Neuronal stem cell (in vitro differentiated cells): ENCODE measurements at regions not wholly inside any gene's neighbourhood (a gene's known extent, or its start where the extent isn't known, plus 50 kb on each side); places are given as distances from the start of the nearest gene placed in this dataset.

Source experiments
- DNase-seq: peaks from one replicate; pipeline ENCODE4 v3.0.0-alpha.2; 2013; ENCODE audit warnings: low spot score
- H2AFZ ChIP-seq: one replicate; pipeline ENCODE4 v1.6.1; 2013; ENCODE audit warnings: mild to moderate bottlenecking, low read length, inconsistent platforms
- H2AK5ac ChIP-seq: 2 replicates; pipeline ENCODE4 v1.6.1; 2013; ENCODE audit warnings: low read depth, mild to moderate bottlenecking, inconsistent platforms, low read length, moderate library complexity, mixed read lengths
- H2BK120ac ChIP-seq: 2 replicates; pipeline ENCODE4 v1.6.1; 2013; ENCODE audit warnings: low read depth, mild to moderate bottlenecking, inconsistent platforms, low read length, moderate library complexity, mixed read lengths
- H2BK12ac ChIP-seq: one replicate; pipeline ENCODE4 v1.6.1; 2013; ENCODE audit warnings: low read length, inconsistent platforms
- H2BK15ac ChIP-seq: 2 replicates; pipeline ENCODE4 v1.6.1; 2013; ENCODE audit warnings: mild to moderate bottlenecking, low read length, inconsistent platforms, mixed read lengths
- H2BK5ac ChIP-seq: one replicate; pipeline ENCODE4 v1.6.1; 2013; ENCODE audit warnings: inconsistent platforms, mild to moderate bottlenecking, low read length, moderate library complexity
- H3K14ac ChIP-seq: one replicate; pipeline ENCODE4 v1.6.1; 2013; ENCODE audit warnings: low read length, inconsistent platforms
- H3K18ac ChIP-seq: 2 replicates; pipeline ENCODE4 v1.6.1; 2013; ENCODE audit warnings: low read length, inconsistent platforms
- H3K23ac ChIP-seq: 2 replicates; pipeline ENCODE4 v1.6.1; 2013; ENCODE audit warnings: low read depth, mild to moderate bottlenecking, mixed read lengths, low read length, inconsistent platforms; ENCODE audit not compliant: poor library complexity
- H3K27ac ChIP-seq: replicated peaks from 3 replicates; pipeline ENCODE4 v1.5.1; 2013; ENCODE audit warnings: low read length, inconsistent platforms
- H3K27me3 ChIP-seq, 3 experiments: 2 replicates each; pipeline ENCODE4 v1.6.1; 2013; ENCODE audit warnings: low read length in 3 of 3, mild to moderate bottlenecking in 2 of 3, inconsistent platforms in 1 of 3, low read depth in 1 of 3, mixed read lengths in 1 of 3, moderate library complexity in 1 of 3; ENCODE audit not compliant: control insufficient read depth in 3 of 3, insufficient read depth in 3 of 3
- H3K36me3 ChIP-seq, 2 donors: replicated peaks in 1 of 2; 2 replicates each; pipeline ENCODE4 v1.6.1; 2013; ENCODE audit warnings: low read length in 2 of 2; ENCODE audit not compliant: control insufficient read depth in 2 of 2, insufficient read depth in 2 of 2
- H3K4ac ChIP-seq: 2 replicates; pipeline ENCODE4 v1.6.1; 2013; ENCODE audit warnings: inconsistent platforms, mild to moderate bottlenecking, low read length, moderate library complexity
- H3K4me1 ChIP-seq, 2 donors: 1 replicate in 1 of 2; 2 replicates in 1 of 2; pipeline ENCODE4 v1.6.1; 2013; ENCODE audit warnings: low read length in 2 of 2, low read depth in 1 of 2; ENCODE audit not compliant: control insufficient read depth in 2 of 2, insufficient read depth in 1 of 2
- H3K4me2 ChIP-seq: one replicate; pipeline ENCODE4 v1.6.1; 2013; ENCODE audit warnings: mild to moderate bottlenecking, low read length, inconsistent platforms; ENCODE audit not compliant: insufficient read depth, poor library complexity, severe bottlenecking
- H3K4me3 ChIP-seq, 2 donors: 2 replicates each; pipeline ENCODE4 v1.5.1; 2013; ENCODE audit warnings: low read length in 2 of 2, mild to moderate bottlenecking in 2 of 2, inconsistent platforms in 1 of 2, moderate library complexity in 1 of 2
- H3K79me1 ChIP-seq: one replicate; pipeline ENCODE4 v1.6.1; 2013; ENCODE audit warnings: low read depth, mild to moderate bottlenecking, inconsistent platforms, low read length, moderate library complexity
- H3K9ac ChIP-seq: one replicate; pipeline ENCODE4 v1.6.1; 2013; ENCODE audit warnings: mild to moderate bottlenecking, low read depth, low read length, inconsistent platforms; ENCODE audit not compliant: poor library complexity
- H3K9me3 ChIP-seq, 2 donors: replicated peaks in 1 of 2; 2 replicates each; pipeline versions ENCODE3 to v1.6.1; 2013; ENCODE audit warnings: low read length in 2 of 2, mild to moderate bottlenecking in 2 of 2, inconsistent platforms in 1 of 2, low read depth in 1 of 2, mixed read lengths in 1 of 2, moderate library complexity in 1 of 2; ENCODE audit not compliant: control insufficient read depth in 2 of 2, insufficient read depth in 1 of 2
- H4K8ac ChIP-seq: one replicate; pipeline ENCODE4 v1.6.1; 2013; ENCODE audit warnings: low read depth, mild to moderate bottlenecking, inconsistent platforms, low read length, moderate library complexity
- H4K91ac ChIP-seq: one replicate; pipeline ENCODE4 v1.6.1; 2013; ENCODE audit warnings: low read length, low read depth, mild to moderate bottlenecking, inconsistent platforms; ENCODE audit not compliant: poor library complexity
- WGBS, 2 donors: extraction: QIAGEN DNeasy Blood & Tissue Kit; methylation state at CpG; one replicate each; pipeline ENCODE4 v1.1.7; 2013; ENCODE audit warnings: missing lambda C conversion rate in 2 of 2, mixed read lengths in 1 of 2; ENCODE audit not compliant: insufficient read length in 2 of 2, insufficient replicate concordance in 1 of 2; ENCODE audit errors: extremely low coverage in 2 of 2; 5-methylcytosine and 5-hydroxymethylcytosine counted together

GRCh38 chr11:122327528-122327927 is 211.5 kb upstream of the BLID start:
- Histone ChIP-seq H3K23ac (no peak overlapping the region), H3K27ac (no peak overlapping the region), H3K36me3 (no peaks in the 10 kb centered on the region), H3K18ac (no peak overlapping the region), H2BK120ac (no peak overlapping the region), H4K8ac (no peak overlapping the region), H3K27me3 (no peaks in the 10 kb centered on the region), H3K14ac (no peak overlapping the region), H2AFZ (no peak overlapping the region), H3K4ac (no peak overlapping the region), H3K79me1 (no peaks in the 10 kb centered on the region), H3K4me3 (no peak overlapping the region), H2BK15ac (no peak overlapping the region), H2BK12ac (no peak overlapping the region), H2AK5ac (no peak overlapping the region), H3K9me3 (no peaks in the 10 kb centered on the region), H3K4me2 (no peak overlapping the region), H3K9ac (no peak overlapping the region), H3K4me1 (no peaks in the 10 kb centered on the region), H4K91ac (no peak overlapping the region), H2BK5ac (no peak overlapping the region)
- no CpG with 5 or more reads among the region's 2 CpGs for WGBS, 2 donors
- no peak for DNase-seq

GRCh38 chr11:122323754-122324421 is 207.9 kb upstream of the BLID start:
- no peaks in the 10 kb centered on the region for H3K36me3 ChIP-seq
- no peak overlapping the region for H2BK5ac ChIP-seq
- H3K23ac ChIP-seq = no peak overlapping the region
- H4K91ac ChIP-seq = no peak overlapping the region
- no peak overlapping the region for H3K4me2 ChIP-seq
- WGBS, 2 donors = no CpG with 5 or more reads among the region's 7 CpGs
- H3K4me3 ChIP-seq = no peak overlapping the region
- no peak overlapping the region for H3K4ac ChIP-seq
- no peak overlapping the region for H2BK120ac ChIP-seq
- H3K27me3 ChIP-seq = no peaks in the 10 kb centered on the region
- no peak overlapping the region for H3K14ac ChIP-seq
- no peak overlapping the region for H4K8ac ChIP-seq
- H3K9me3 ChIP-seq = no peaks in the 10 kb centered on the region
- no peak for DNase-seq
- H3K27ac ChIP-seq = no peak overlapping the region
- H3K4me1 ChIP-seq = peaks cover 4 to 31% of the 10 kb centered on the region in 2 donors
- no peak overlapping the region for H2AK5ac ChIP-seq
- no peaks in the 10 kb centered on the region for H3K79me1 ChIP-seq
- H3K18ac ChIP-seq = no peak overlapping the region
- no peak overlapping the region for H2BK12ac ChIP-seq
- no peak overlapping the region for H3K9ac ChIP-seq
- no peak overlapping the region for H2AFZ ChIP-seq
- H2BK15ac ChIP-seq = no peak overlapping the region

- WGBS, 2 donors = no CpG with 5 or more reads among the region's 3 CpGs
- no peaks in the 10 kb centered on the region for H3K79me1 ChIP-seq
- H2AFZ ChIP-seq = no peak overlapping the region
- no peak overlapping the region for H3K23ac ChIP-seq
- no peak overlapping the region for H2BK15ac ChIP-seq
- peaks cover 4 to 38% of the 10 kb centered on the region in 2 donors for H3K4me1 ChIP-seq
- H2BK120ac ChIP-seq = no peak overlapping the region
- no peak overlapping the region for H2AK5ac ChIP-seq
- no peaks in the 10 kb centered on the region for H3K9me3 ChIP-seq
- no peaks in the 10 kb centered on the region for H3K36me3 ChIP-seq
- DNase-seq = no peak
- H3K4ac ChIP-seq = no peak overlapping the region
- H3K4me3 ChIP-seq = no peak overlapping the region
- H2BK12ac ChIP-seq = no peak overlapping the region
- no peak overlapping the region for H3K9ac ChIP-seq
- H3K14ac ChIP-seq = no peak overlapping the region
- H2BK5ac ChIP-seq = no peak overlapping the region
- no peak overlapping the region for H3K27ac ChIP-seq
- no peaks in the 10 kb centered on the region for H3K27me3 ChIP-seq
- no peak overlapping the region for H3K18ac ChIP-seq
- no peak overlapping the region for H4K91ac ChIP-seq
- H4K8ac ChIP-seq = no peak overlapping the region
- H3K4me2 ChIP-seq = no peak overlapping the region
Observed at GRCh38 chr11:122322329-122322728, 206.3 kb upstream of the BLID start.

GRCh38 chr11:122320671-122321070 is 204.7 kb upstream of the BLID start:
- Histone ChIP-seq H2AK5ac (no peak overlapping the region), H3K79me1 (no peaks in the 10 kb centered on the region), H2AFZ (peak overlapping the region; percentile 85), H3K4me1 (peaks cover 4 to 47% of the 10 kb centered on the region in 2 donors), H2BK12ac (no peak overlapping the region), H3K4me2 (no peak overlapping the region), H2BK15ac (no peak overlapping the region), H3K9me3 (no peaks in the 10 kb centered on the region), H3K4ac (no peak overlapping the region), H4K8ac (no peak overlapping the region), H2BK120ac (no peak overlapping the region), H3K23ac (no peak overlapping the region), H3K36me3 (no peaks in the 10 kb centered on the region), H3K27ac (no peak overlapping the region), H3K27me3 (no peaks in the 10 kb centered on the region), H3K14ac (no peak overlapping the region), H3K4me3 (no peak overlapping the region), H4K91ac (no peak overlapping the region), H3K9ac (no peak overlapping the region), H2BK5ac (no peak overlapping the region), H3K18ac (no peak overlapping the region)
- DNase-seq = no peak
- no CpG with 5 or more reads among the region's 2 CpGs for WGBS, 2 donors
